ENCODE measurements at regions not wholly inside any gene's neighbourhood (a gene's known extent, or its start where the extent isn't known, plus 50 kb on each side); places are given as distances from the start of the nearest gene placed in this dataset.
A peak's percentile ranks its signal among the peaks of the same experiment; 100 is the strongest.

- TF ChIP-seq, protein P1, sequence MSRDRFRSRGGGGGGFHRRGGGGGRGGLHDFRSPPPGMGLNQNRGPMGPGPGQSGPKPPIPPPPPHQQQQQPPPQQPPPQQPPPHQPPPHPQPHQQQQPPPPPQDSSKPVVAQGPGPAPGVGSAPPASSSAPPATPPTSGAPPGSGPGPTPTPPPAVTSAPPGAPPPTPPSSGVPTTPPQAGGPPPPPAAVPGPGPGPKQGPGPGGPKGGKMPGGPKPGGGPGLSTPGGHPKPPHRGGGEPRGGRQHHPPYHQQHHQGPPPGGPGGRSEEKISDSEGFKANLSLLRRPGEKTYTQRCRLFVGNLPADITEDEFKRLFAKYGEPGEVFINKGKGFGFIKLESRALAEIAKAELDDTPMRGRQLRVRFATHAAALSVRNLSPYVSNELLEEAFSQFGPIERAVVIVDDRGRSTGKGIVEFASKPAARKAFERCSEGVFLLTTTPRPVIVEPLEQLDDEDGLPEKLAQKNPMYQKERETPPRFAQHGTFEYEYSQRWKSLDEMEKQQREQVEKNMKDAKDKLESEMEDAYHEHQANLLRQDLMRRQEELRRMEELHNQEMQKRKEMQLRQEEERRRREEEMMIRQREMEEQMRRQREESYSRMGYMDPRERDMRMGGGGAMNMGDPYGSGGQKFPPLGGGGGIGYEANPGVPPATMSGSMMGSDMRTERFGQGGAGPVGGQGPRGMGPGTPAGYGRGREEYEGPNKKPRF (IDR thresholded peaks at IDR 0.05; ENCODE audit: low read depth, low read length) = no peak
- TF ChIP-seq PYGO2 (tag; IDR thresholded peaks at IDR 0.05) (no peak), ZNF395 (CRISPR knock-in tag; IDR thresholded peaks at IDR 0.05) (no peak), ZNF316 (IDR thresholded peaks at IDR 0.05) (no peak), IRF1 (CRISPR knock-in tag; IDR thresholded peaks at IDR 0.05; ENCODE audit: borderline replicate concordance) (no peak), GATAD2A (IDR thresholded peaks at IDR 0.05) (peak; percentile 76; the same call in 1 of the 2 replicates), ZNF551 (CRISPR knock-in tag; IDR thresholded peaks at IDR 0.05) (no peak), GABPB1 (CRISPR knock-in tag; IDR thresholded peaks at IDR 0.05) (0 out of 2 replicates have a peak, but pooled peaks have one; percentile 22), TOE1 (IDR thresholded peaks at IDR 0.05; ENCODE audit: borderline replicate concordance) (no peak; the same call in 1 of the 2 replicates), TOE1 (CRISPR knock-in tag; IDR thresholded peaks at IDR 0.05; ENCODE audit: borderline replicate concordance, low read depth) (no peak), SIN3A (IDR thresholded peaks at IDR 0.05; ENCODE audit: borderline replicate concordance in 2 of 2, control insufficient read depth in 1 of 2, low read depth in 2 of 2, low read length in 2 of 2) (no peak), SREBF2 (CRISPR knock-in tag; IDR thresholded peaks at IDR 0.05) (no peak), CBX3 (IDR thresholded peaks at IDR 0.05; ENCODE audit: borderline replicate concordance in 1 of 2, low read length in 2 of 2) (no peak; a peak in 1 of 3 replicates), SNAPC5 (CRISPR knock-in tag; IDR thresholded peaks at IDR 0.05) (no peak)
- TF ChIP-seq, protein P2, sequence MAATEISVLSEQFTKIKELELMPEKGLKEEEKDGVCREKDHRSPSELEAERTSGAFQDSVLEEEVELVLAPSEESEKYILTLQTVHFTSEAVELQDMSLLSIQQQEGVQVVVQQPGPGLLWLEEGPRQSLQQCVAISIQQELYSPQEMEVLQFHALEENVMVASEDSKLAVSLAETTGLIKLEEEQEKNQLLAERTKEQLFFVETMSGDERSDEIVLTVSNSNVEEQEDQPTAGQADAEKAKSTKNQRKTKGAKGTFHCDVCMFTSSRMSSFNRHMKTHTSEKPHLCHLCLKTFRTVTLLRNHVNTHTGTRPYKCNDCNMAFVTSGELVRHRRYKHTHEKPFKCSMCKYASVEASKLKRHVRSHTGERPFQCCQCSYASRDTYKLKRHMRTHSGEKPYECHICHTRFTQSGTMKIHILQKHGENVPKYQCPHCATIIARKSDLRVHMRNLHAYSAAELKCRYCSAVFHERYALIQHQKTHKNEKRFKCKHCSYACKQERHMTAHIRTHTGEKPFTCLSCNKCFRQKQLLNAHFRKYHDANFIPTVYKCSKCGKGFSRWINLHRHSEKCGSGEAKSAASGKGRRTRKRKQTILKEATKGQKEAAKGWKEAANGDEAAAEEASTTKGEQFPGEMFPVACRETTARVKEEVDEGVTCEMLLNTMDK (IDR thresholded peaks at IDR 0.05; ENCODE audit: borderline replicate concordance, insufficient read depth, low read depth, low read length, poor library complexity, severe bottlenecking) = no peak
- TF ChIP-seq, protein P3, sequence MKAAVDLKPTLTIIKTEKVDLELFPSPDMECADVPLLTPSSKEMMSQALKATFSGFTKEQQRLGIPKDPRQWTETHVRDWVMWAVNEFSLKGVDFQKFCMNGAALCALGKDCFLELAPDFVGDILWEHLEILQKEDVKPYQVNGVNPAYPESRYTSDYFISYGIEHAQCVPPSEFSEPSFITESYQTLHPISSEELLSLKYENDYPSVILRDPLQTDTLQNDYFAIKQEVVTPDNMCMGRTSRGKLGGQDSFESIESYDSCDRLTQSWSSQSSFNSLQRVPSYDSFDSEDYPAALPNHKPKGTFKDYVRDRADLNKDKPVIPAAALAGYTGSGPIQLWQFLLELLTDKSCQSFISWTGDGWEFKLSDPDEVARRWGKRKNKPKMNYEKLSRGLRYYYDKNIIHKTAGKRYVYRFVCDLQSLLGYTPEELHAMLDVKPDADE (conservative IDR thresholded peaks at IDR 0.05; ENCODE audit: control insufficient read depth, low read depth, low read length) = no peak
- TF ChIP-seq, protein P4, sequence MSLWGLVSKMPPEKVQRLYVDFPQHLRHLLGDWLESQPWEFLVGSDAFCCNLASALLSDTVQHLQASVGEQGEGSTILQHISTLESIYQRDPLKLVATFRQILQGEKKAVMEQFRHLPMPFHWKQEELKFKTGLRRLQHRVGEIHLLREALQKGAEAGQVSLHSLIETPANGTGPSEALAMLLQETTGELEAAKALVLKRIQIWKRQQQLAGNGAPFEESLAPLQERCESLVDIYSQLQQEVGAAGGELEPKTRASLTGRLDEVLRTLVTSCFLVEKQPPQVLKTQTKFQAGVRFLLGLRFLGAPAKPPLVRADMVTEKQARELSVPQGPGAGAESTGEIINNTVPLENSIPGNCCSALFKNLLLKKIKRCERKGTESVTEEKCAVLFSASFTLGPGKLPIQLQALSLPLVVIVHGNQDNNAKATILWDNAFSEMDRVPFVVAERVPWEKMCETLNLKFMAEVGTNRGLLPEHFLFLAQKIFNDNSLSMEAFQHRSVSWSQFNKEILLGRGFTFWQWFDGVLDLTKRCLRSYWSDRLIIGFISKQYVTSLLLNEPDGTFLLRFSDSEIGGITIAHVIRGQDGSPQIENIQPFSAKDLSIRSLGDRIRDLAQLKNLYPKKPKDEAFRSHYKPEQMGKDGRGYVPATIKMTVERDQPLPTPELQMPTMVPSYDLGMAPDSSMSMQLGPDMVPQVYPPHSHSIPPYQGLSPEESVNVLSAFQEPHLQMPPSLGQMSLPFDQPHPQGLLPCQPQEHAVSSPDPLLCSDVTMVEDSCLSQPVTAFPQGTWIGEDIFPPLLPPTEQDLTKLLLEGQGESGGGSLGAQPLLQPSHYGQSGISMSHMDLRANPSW (CRISPR knock-in tag; IDR thresholded peaks at IDR 0.05) = no peak
Measured at GRCh38 chr20:22833851-22834250, 201.3 kb upstream of the SSTR4 start (continued).

Data from K562 (cell line).